ENCODE measurements at regions not wholly inside any gene's neighbourhood (a gene's known extent, or its start where the extent isn't known, plus 50 kb on each side); places are given as distances from the start of the nearest gene placed in this dataset.

DNA sequence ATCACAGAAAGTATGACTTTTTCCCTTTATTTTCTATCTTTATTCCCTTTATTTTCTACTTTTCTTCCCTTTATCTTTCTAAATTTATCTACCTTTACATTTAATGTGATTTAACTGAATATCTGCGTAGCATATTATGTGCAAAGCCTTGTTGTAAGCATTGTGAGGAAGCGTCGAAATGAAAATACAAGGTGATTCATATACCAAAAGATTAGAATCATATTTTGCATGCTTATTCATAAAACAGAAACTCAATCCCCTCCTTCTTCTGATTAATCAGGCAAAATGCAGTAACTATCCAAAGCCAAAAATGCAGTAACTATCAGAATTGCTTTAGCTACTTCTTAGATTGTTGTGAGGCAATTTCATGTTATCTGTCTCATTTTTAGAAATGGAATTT lies 393.0 kb downstream of the CDH19 start:
- no peak overlapping the region for H3K4me3 ChIP-seq (replicated peaks; ENCODE audit: insufficient read depth, low read length)
- DNase-seq (ENCODE audit: low read depth in 1 of 2, low spot score in 1 of 2): no peak
- no peak overlapping the region for H3K27ac ChIP-seq (replicated peaks)
- no peak for TF ChIP-seq POLR2AphosphoS5 (IDR thresholded peaks at IDR 0.05; ENCODE audit: low read depth)
- TF ChIP-seq REST (IDR thresholded peaks at IDR 0.05; ENCODE audit: insufficient replicate concordance, low read depth): no peak
- no peak for TF ChIP-seq GABPA (IDR thresholded peaks at IDR 0.05; ENCODE audit: low read depth)
- TF ChIP-seq SPI1 (IDR thresholded peaks at IDR 0.05; ENCODE audit: borderline replicate concordance, low read depth): no peak
- no peak for TF ChIP-seq CTCF (IDR thresholded peaks at IDR 0.05; ENCODE audit: insufficient read depth, low read length)
- no peaks in the 10 kb centered on the region for H3K27me3 ChIP-seq (ENCODE audit: insufficient read depth, poor library complexity, severe bottlenecking)

DNA sequence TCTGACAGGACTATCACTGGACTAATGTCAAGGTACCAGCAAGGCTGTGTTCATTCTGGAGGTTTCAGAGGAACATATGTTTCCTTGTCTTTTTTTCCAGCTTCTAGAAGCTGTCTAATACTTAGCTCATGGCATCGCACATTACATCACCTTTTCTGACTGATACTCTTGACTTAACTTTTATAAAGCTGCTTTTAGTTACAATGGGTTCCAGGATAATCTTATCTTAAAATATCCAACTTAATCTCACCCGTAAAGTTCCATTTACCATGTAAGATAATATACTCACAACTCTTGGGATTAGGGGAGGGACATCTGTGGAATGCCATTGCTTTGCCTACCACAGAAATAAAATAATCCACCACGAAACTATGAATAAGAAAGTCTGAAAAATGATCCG lies 394.2 kb downstream of the CDH19 start:
- TF ChIP-seq REST (IDR thresholded peaks at IDR 0.05; ENCODE audit: insufficient replicate concordance, low read depth) (no peak), GABPA (IDR thresholded peaks at IDR 0.05; ENCODE audit: low read depth) (no peak), SPI1 (IDR thresholded peaks at IDR 0.05; ENCODE audit: borderline replicate concordance, low read depth) (no peak), POLR2AphosphoS5 (IDR thresholded peaks at IDR 0.05; ENCODE audit: low read depth) (no peak), CTCF (IDR thresholded peaks at IDR 0.05; ENCODE audit: insufficient read depth, low read length) (no peak)
- H3K4me3 ChIP-seq (replicated peaks; ENCODE audit: insufficient read depth, low read length): no peak overlapping the region
- DNase-seq (ENCODE audit: low read depth in 1 of 2, low spot score in 1 of 2): no peak
- H3K27me3 ChIP-seq (ENCODE audit: insufficient read depth, poor library complexity, severe bottlenecking): no peaks in the 10 kb centered on the region
- H3K27ac ChIP-seq (replicated peaks): no peak overlapping the region

DNA sequence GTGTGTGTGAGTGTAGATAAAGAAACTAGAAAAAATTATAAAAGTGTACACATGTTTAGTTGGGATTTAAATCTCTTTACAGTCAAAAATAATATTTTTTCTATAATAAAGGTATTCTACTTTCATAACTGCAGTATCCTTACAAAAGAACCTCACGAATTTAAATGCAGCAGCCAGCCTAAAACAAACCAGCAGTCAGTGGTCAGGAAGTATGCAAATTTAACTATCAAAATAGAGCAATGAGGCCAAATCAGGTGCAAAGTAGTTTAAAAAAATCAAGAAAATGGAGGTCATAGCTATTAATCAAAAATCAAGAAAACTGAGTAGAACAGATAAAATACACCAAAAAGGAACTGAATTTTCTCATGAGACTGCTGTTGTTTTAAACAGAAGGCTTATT lies 407.1 kb downstream of the CDH19 start:
- H3K27ac ChIP-seq (replicated peaks): no peak overlapping the region
- no peak for DNase-seq (ENCODE audit: low read depth in 1 of 2, low spot score in 1 of 2)
- H3K27me3 ChIP-seq (ENCODE audit: insufficient read depth, poor library complexity, severe bottlenecking): no peaks in the 10 kb centered on the region
- H3K4me3 ChIP-seq (replicated peaks; ENCODE audit: insufficient read depth, low read length): no peak overlapping the region
- no peak for TF ChIP-seq POLR2AphosphoS5 (IDR thresholded peaks at IDR 0.05; ENCODE audit: low read depth)
- no peak for TF ChIP-seq CTCF (IDR thresholded peaks at IDR 0.05; ENCODE audit: insufficient read depth, low read length)
- no peak for TF ChIP-seq REST (IDR thresholded peaks at IDR 0.05; ENCODE audit: insufficient replicate concordance, low read depth)
- no peak for TF ChIP-seq GABPA (IDR thresholded peaks at IDR 0.05; ENCODE audit: low read depth)
- no peak for TF ChIP-seq SPI1 (IDR thresholded peaks at IDR 0.05; ENCODE audit: borderline replicate concordance, low read depth)

Data from HL-60 (cell line).